AG09319 (cell line): ENCODE measurements at regions not wholly inside any gene's neighbourhood (a gene's known extent, or its start where the extent isn't known, plus 50 kb on each side); places are given as distances from the start of the nearest gene placed in this dataset.

Source experiments
- DNase-seq: peaks from one replicate; pipeline ENCODE4 v3.0.0-alpha.2; 2010; ENCODE audit warnings: low read depth; ENCODE audit errors: extremely low read depth
- CTCF ChIP-seq: IDR thresholded peaks from 2 replicates; pipeline ENCODE4 v1.5.1; 2011; ENCODE audit warnings: low read depth, mild to moderate bottlenecking, inconsistent platforms, low read length, moderate library complexity

GRCh38 chr13:34430294-34430693 is 511.8 kb upstream of the NBEA start:
- DNase-seq = no peak
- no peak for TF ChIP-seq CTCF

GRCh38 chr13:34431827-34432581 is 510.1 kb upstream of the NBEA start:
- TF ChIP-seq CTCF = no peak
- DNase-seq = no peak

GRCh38 chr13:34435338-34435737 is 506.7 kb upstream of the NBEA start:
- no peak for DNase-seq
- no peak for TF ChIP-seq CTCF

GRCh38 chr13:34437873-34438272 is 504.2 kb upstream of the NBEA start:
- TF ChIP-seq CTCF = no peak

GRCh38 chr13:34452831-34453230 is 489.2 kb upstream of the NBEA start:
- no peak for TF ChIP-seq CTCF
- no peak for DNase-seq

More at GRCh38 chr13:34437873-34438272, 504.2 kb upstream of the NBEA start:
- DNase-seq = no peak

- no peak for TF ChIP-seq CTCF
- no peak for DNase-seq
These were observed 483.0 kb upstream of the NBEA start for GRCh38 chr13:34458756-34459715.

- TF ChIP-seq CTCF = no peak
- DNase-seq = no peak
These were observed 482.2 kb upstream of the NBEA start for GRCh38 chr13:34459856-34460255.
